Breast epithelium (tissue), 4 donors: ENCODE measurements at regions not wholly inside any gene's neighbourhood (a gene's known extent, or its start where the extent isn't known, plus 50 kb on each side); places are given as distances from the start of the nearest gene placed in this dataset.

Experiments
- DNase-seq, 2 donors: peaks; one replicate each; pipeline ENCODE4 v3.0.0-alpha.2; 2019; ENCODE audit warnings: low spot score in 2 of 2
- H3K27ac ChIP-seq, 2 donors: fragments of 200-600 bp; sonication (generic) in 1 of 2; one replicate each; pipeline ENCODE4 v1.5.1; 2016 to 2019; ENCODE audit warnings: mild to moderate bottlenecking in 1 of 2
- H3K27me3 ChIP-seq, 2 donors: fragments of 200-600 bp; sonication (generic) in 1 of 2; one replicate each; pipeline versions ENCODE4 v1.5.1 to v1.6.0; 2017 to 2019; ENCODE audit warnings: control low read depth in 1 of 2, mild to moderate bottlenecking in 1 of 2
- H3K36me3 ChIP-seq: fragments of 200-600 bp; one replicate; pipeline ENCODE4 v1.5.1; 2019
- H3K4me1 ChIP-seq, 2 donors: fragments of 200-600 bp; sonication (generic); one replicate each; pipeline ENCODE4 v1.5.1; 2016 to 2019; ENCODE audit warnings: control low read depth in 1 of 2
- H3K4me3 ChIP-seq, 3 donors: fragments of 200-600 bp; sonication (generic); 1 replicate in 2 of 3; 2 replicates in 1 of 3; pipeline ENCODE4 v1.5.1; 2016 to 2019; ENCODE audit warnings: mild to moderate bottlenecking in 3 of 3, moderate library complexity in 2 of 3
- H3K9me3 ChIP-seq, 2 donors: fragments of 200-600 bp; sonication (generic) in 1 of 2; one replicate each; pipeline ENCODE4 v1.5.1; 2016 to 2019; ENCODE audit warnings: control low read depth in 1 of 2
- CTCF ChIP-seq, 3 donors: fragments of 450-650 bp; IDR thresholded peaks; one replicate each; pipeline ENCODE4 v1.5.1; 2016 to 2017; ENCODE audit warnings: antibody characterized with exemption in 3 of 3, mild to moderate bottlenecking in 3 of 3, moderate library complexity in 3 of 3
- POLR2A ChIP-seq: fragments of 450-650 bp; IDR thresholded peaks from one replicate; pipeline ENCODE4 v1.6.1; 2016; ENCODE audit warnings: antibody characterized with exemption, mild to moderate bottlenecking, moderate library complexity
- POLR2AphosphoS5 ChIP-seq, 3 donors: sonication (generic); formaldehyde crosslinking; IDR thresholded peaks; one replicate each; pipeline ENCODE4 v1.6.1; 2017; ENCODE audit warnings: antibody characterized with exemption in 3 of 3
- intact Hi-C: fragments of 100-400 bp; cut with DNase I; formaldehyde crosslinking; loops from one replicate; pipeline ENCODE4 v1.15.1; 2023; ENCODE audit warnings: low total_unique reads

DNA sequence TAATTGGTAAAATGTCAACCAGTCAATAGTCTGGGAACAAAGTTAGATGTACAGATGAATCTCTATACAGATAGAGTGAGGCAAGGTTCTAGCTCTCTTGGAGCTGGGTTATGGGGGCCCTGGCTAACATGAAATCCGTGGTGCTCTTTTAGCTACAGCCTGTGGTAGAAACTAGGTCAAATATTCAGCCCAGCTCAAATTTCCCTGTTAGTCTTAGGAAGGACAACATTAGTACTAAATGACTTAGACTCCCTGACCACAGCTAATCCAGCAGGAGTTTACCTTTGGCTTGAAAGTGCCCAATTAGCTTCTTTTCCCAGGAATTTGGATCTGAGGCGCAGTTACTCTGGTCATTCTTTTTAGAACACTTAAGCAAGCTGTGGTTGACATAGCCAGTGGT lies 170.5 kb downstream of the DMRTA1 start:
- Histone ChIP-seq H3K9me3 (no peaks in the 10 kb centered on the region), H3K4me1 (no peaks in the 10 kb centered on the region), H3K36me3 (no peaks in the 10 kb centered on the region), H3K27me3 (no peaks in the 10 kb centered on the region), H3K4me3 (no peak overlapping the region), H3K27ac (no peak overlapping the region)
- no peak for DNase-seq
- TF ChIP-seq POLR2A (no peak), CTCF (IDR thresholded peaks at IDR 0.05) (no peak), POLR2AphosphoS5 (IDR thresholded peaks at IDR 0.05) (no peak)
- intact Hi-C loops = no loop called here

DNA sequence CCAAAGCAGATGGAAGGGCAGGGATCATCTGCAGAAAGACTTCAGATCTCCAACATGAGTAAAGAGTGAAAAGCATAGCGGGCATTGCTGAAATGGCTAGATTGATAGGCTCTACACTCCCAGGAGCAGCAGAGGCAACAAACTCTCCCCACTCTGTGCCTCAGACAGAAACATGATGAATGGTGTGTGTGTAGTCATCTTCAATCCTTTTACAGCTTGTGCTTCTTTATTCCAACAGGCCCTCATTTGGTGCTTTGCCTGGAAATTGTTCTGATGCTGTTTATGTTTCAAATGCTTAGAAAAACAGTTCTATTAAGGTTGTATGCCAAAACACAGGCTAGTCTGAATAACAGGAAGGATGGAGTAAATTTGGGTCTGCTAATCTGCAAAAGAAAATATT lies 176.2 kb downstream of the DMRTA1 start:
- Histone ChIP-seq H3K27me3 (no peaks in the 10 kb centered on the region), H3K36me3 (no peaks in the 10 kb centered on the region), H3K4me1 (no peaks in the 10 kb centered on the region), H3K27ac (no peak overlapping the region), H3K9me3 (no peaks in the 10 kb centered on the region), H3K4me3 (no peak overlapping the region)
- TF ChIP-seq POLR2A = no peak
- no peak for TF ChIP-seq CTCF (IDR thresholded peaks at IDR 0.05)
- TF ChIP-seq POLR2AphosphoS5 (IDR thresholded peaks at IDR 0.05) = no peak
- DNase-seq = no peak
- intact Hi-C loops = no loop called here

DNA sequence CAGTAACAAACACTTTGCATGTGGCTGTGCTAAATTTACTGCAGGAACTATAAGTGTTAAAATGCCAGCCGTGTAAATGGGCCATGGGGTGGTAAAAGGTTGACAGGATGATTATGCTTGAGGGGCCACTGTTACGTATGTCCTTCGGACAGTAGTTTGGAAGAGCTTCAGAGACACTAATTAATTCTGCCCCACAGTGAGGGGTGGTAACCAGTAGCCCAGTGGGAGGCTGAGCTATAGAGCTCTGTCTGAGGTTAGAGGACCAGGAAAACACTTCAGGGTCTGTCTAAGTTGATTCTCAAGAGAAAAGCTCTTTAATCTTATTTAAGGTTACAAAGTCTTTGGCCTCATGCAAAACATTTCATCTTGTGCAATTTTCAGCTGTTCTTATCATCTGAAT lies 176.6 kb downstream of the DMRTA1 start:
- no peak for DNase-seq
- H3K27ac ChIP-seq = no peak overlapping the region
- no peak overlapping the region for H3K4me3 ChIP-seq
- H3K9me3 ChIP-seq = no peaks in the 10 kb centered on the region
- H3K36me3 ChIP-seq = no peaks in the 10 kb centered on the region
- no peaks in the 10 kb centered on the region for H3K4me1 ChIP-seq
- no peak for TF ChIP-seq POLR2AphosphoS5 (IDR thresholded peaks at IDR 0.05)
- no peak for TF ChIP-seq CTCF (IDR thresholded peaks at IDR 0.05)
- no peak for TF ChIP-seq POLR2A
- intact Hi-C loops = no loop called here
- no peaks in the 10 kb centered on the region for H3K27me3 ChIP-seq

GRCh38 chr9:22625540-22625939 lies 178.9 kb downstream of the DMRTA1 start:
- Histone ChIP-seq H3K36me3 (no peaks in the 10 kb centered on the region), H3K4me1 (no peaks in the 10 kb centered on the region), H3K27ac (no peak overlapping the region), H3K9me3 (no peaks in the 10 kb centered on the region), H3K4me3 (no peak overlapping the region), H3K27me3 (no peaks in the 10 kb centered on the region)
- TF ChIP-seq CTCF (IDR thresholded peaks at IDR 0.05) (no peak), POLR2A (no peak), POLR2AphosphoS5 (IDR thresholded peaks at IDR 0.05) (no peak)
- no peak for DNase-seq
- intact Hi-C loops = no loop called here

DNA sequence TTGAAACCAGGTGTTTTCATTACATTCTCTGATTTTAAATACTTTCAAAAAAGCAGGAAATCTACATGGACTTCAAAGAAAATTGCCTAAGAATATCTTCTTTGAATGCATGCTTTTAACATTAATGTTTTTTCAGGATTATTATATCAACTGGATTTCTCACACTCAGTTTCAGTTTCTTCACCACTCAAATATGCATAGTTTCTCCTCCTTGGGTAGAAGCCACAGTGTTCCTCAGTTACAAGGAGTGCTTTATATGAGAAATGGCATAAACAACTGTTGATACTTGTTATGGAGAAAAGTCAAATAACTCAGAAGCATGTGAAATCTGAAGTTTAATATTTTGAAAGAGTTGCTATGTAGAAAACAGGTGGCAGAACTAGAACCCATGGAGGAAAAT lies 196.9 kb downstream of the DMRTA1 start:
- H3K27ac ChIP-seq = no peak overlapping the region
- no peaks in the 10 kb centered on the region for H3K9me3 ChIP-seq
- no peak for DNase-seq

More for the DNA sequence above, 196.9 kb downstream of the DMRTA1 start:
- no peaks in the 10 kb centered on the region for H3K27me3 ChIP-seq
- TF ChIP-seq CTCF (IDR thresholded peaks at IDR 0.05) (no peak), POLR2AphosphoS5 (IDR thresholded peaks at IDR 0.05) (no peak), POLR2A (no peak)
- intact Hi-C loops = no loop called here
- H3K4me3 ChIP-seq = no peak overlapping the region
- no peaks in the 10 kb centered on the region for H3K36me3 ChIP-seq
- no peaks in the 10 kb centered on the region for H3K4me1 ChIP-seq
